NCI-H187 treated with DMSO at 0.1 percent for 48 hours (cell line): ENCODE measurements at regions not wholly inside any gene's neighbourhood (a gene's known extent, or its start where the extent isn't known, plus 50 kb on each side); places are given as distances from the start of the nearest gene placed in this dataset.
"Not testable (repeated sequence)": the region's sequence is repeated elsewhere in the genome, so short reads cannot be mapped to it uniquely, and the experiment has no call there.

Experiments
- DNase-seq: peaks from one replicate; lab custom pipeline; 2025; lab: John Stamatoyannopoulos, UW

GRCh38 chr10:29828440-29828894 is 193.7 kb upstream of the SVIL start:
- DNase-seq = no peak

- DNase-seq = no peak
Measured at GRCh38 chr10:29827512-29827911, 192.7 kb upstream of the SVIL start.

GRCh38 chr10:29826801-29827450 is 192.2 kb upstream of the SVIL start:
- no peak for DNase-seq

GRCh38 chr10:29826221-29826620 is 191.4 kb upstream of the SVIL start:
- DNase-seq = no peak

GRCh38 chr10:29823553-29824080 is 188.8 kb upstream of the SVIL start:
- no peak for DNase-seq

- no peak for DNase-seq
Measured at GRCh38 chr10:29820890-29821461, 186.2 kb upstream of the SVIL start.

GRCh38 chr10:29816801-29817558 is 182.2 kb upstream of the SVIL start:
- no peak for DNase-seq

GRCh38 chr10:29815572-29815971 is 180.8 kb upstream of the SVIL start:
- DNase-seq = no peak

- no peak for DNase-seq
Measured at GRCh38 chr10:29811751-29812427, 177.1 kb upstream of the SVIL start.

- DNase-seq = no peak
Measured at GRCh38 chr10:29810816-29811215, 176.0 kb upstream of the SVIL start.

GRCh38 chr10:29810231-29810630 is 175.5 kb upstream of the SVIL start:
- DNase-seq = not testable (repeated sequence)

- DNase-seq = no peak
Measured at GRCh38 chr10:29809383-29809782, 174.6 kb upstream of the SVIL start.

GRCh38 chr10:29807163-29807806 is 172.5 kb upstream of the SVIL start:
- DNase-seq = no peak

- DNase-seq = no peak
Measured at GRCh38 chr10:29806350-29806788, 171.6 kb upstream of the SVIL start.

GRCh38 chr10:29805134-29805723 is 170.5 kb upstream of the SVIL start:
- no peak for DNase-seq

- DNase-seq = no peak
Measured at GRCh38 chr10:29804025-29804852, 169.5 kb upstream of the SVIL start.

- DNase-seq = no peak
Measured at GRCh38 chr10:29802171-29802570, 167.4 kb upstream of the SVIL start.

- no peak for DNase-seq
Measured at GRCh38 chr10:29798921-29799690, 164.3 kb upstream of the SVIL start.

GRCh38 chr10:29797616-29798015 is 162.8 kb upstream of the SVIL start:
- no peak for DNase-seq

- DNase-seq = no peak
Measured at GRCh38 chr10:29795850-29796249, 161.1 kb upstream of the SVIL start.
